H1 (cell line): ENCODE measurements at regions not wholly inside any gene's neighbourhood (a gene's known extent, or its start where the extent isn't known, plus 50 kb on each side); places are given as distances from the start of the nearest gene placed in this dataset.

Experiments used
- CTCF ChIA-PET: fragments of 300-600 bp; sonication (Branson Sonifier 250); formaldehyde crosslinking; loops from one replicate; lab custom pipeline; 2021; ENCODE audit not compliant: partially characterized antibody; lab: Charles Lee
- POLR2A ChIA-PET: fragments of 300-600 bp; sonication (Branson Sonifier 250); formaldehyde crosslinking; loops from one replicate; lab custom pipeline; 2021; ENCODE audit warnings: inconsistent platforms; ENCODE audit not compliant: partially characterized antibody; lab: Charles Lee
- DNase-seq, 2 experiments: peaks; one replicate each; pipeline versions ENCODE4 v3.0.0 to v3.0.0-alpha.2; 2010 to 2022; ENCODE audit warnings: low spot score in 2 of 2, low read depth in 1 of 2, mixed read lengths in 1 of 2
- FAIRE-seq: peaks from 2 replicates; lab custom pipeline; 2011; peaks lifted over from hg19 to GRCh38; lab: Jason Lieb, UNC
- H2AFZ ChIP-seq: 2 replicates; pipeline ENCODE4 v1.8.1; 2012; ENCODE audit warnings: low read length, inconsistent platforms
- H2AK5ac ChIP-seq: 2 replicates; pipeline ENCODE4 v1.6.1; 2013; ENCODE audit warnings: low read depth, low read length
- H2BK120ac ChIP-seq: replicated peaks from 2 replicates; pipeline ENCODE3; 2013; ENCODE audit warnings: low read depth, low read length, inconsistent platforms
- H2BK12ac ChIP-seq: 2 replicates; pipeline ENCODE4 v1.6.1; 2013; ENCODE audit warnings: low read depth, low read length
- H2BK15ac ChIP-seq: 2 replicates; pipeline ENCODE4 v1.6.1; 2013; ENCODE audit warnings: low read length
- H2BK20ac ChIP-seq: 2 replicates; pipeline ENCODE4 v1.6.1; 2013; ENCODE audit warnings: low read length
- H2BK5ac ChIP-seq: 2 replicates; pipeline ENCODE4 v1.6.1; 2013; ENCODE audit warnings: low read depth, low read length
- H3K14ac ChIP-seq: 2 replicates; pipeline ENCODE4 v1.6.1; 2013; ENCODE audit warnings: inconsistent platforms; ENCODE audit not compliant: insufficient read length
- H3K18ac ChIP-seq: 2 replicates; pipeline ENCODE4 v1.6.1; 2013; ENCODE audit warnings: low read length; ENCODE audit errors: extremely low read depth
- H3K23ac ChIP-seq: 2 replicates; pipeline ENCODE4 v1.6.1; 2013; ENCODE audit warnings: inconsistent platforms; ENCODE audit not compliant: insufficient read length
- H3K23me2 ChIP-seq: 2 replicates; pipeline ENCODE4 v1.6.1; 2013; ENCODE audit warnings: low read depth, low read length
- H3K27ac ChIP-seq: 2 replicates; pipeline ENCODE4 v1.6.1; 2011; ENCODE audit warnings: low read depth, low read length, inconsistent platforms
- H3K27me3 ChIP-seq, 4 experiments: replicated peaks in 1 of 4; 1 replicate in 1 of 4; 2 replicates in 3 of 4; pipeline versions ENCODE4 v1.6.1 to v1.8.1; 2011 to 2013; ENCODE audit warnings: low read length in 3 of 4, mild to moderate bottlenecking in 3 of 4, inconsistent platforms in 2 of 4, mixed read lengths in 2 of 4, moderate library complexity in 1 of 4; ENCODE audit not compliant: control insufficient read depth in 3 of 4, insufficient read depth in 3 of 4; ENCODE audit errors: extremely low read depth in 1 of 4
- H3K36me3 ChIP-seq, 4 experiments: 2 replicates each; pipeline versions ENCODE4 v1.6.1 to v1.8.1; 2011 to 2013; ENCODE audit warnings: mild to moderate bottlenecking in 4 of 4, low read length in 3 of 4, moderate library complexity in 2 of 4, control low read depth in 1 of 4, inconsistent platforms in 1 of 4; ENCODE audit not compliant: insufficient read depth in 4 of 4, control insufficient read depth in 2 of 4
- H3K4ac ChIP-seq: replicated peaks from 2 replicates; pipeline ENCODE3; 2013; ENCODE audit warnings: low read length, low read depth, mixed read lengths, inconsistent platforms; ENCODE audit not compliant: insufficient read length
- H3K4me1 ChIP-seq, 4 experiments: replicated peaks in 1 of 4; 1 replicate in 1 of 4; 2 replicates in 3 of 4; pipeline versions ENCODE4 v1.6.1 to v1.8.1; 2011 to 2013; ENCODE audit warnings: low read length in 3 of 4, inconsistent platforms in 2 of 4, mixed read lengths in 1 of 4; ENCODE audit not compliant: insufficient read depth in 4 of 4, control insufficient read depth in 3 of 4
- H3K4me2 ChIP-seq, 2 experiments: 2 replicates each; pipeline versions ENCODE4 v1.6.1 to v1.8.1; 2011 to 2013; ENCODE audit warnings: low read depth in 2 of 2, low read length in 2 of 2, control low read depth in 1 of 2, inconsistent platforms in 1 of 2, mild to moderate bottlenecking in 1 of 2; ENCODE audit not compliant: insufficient read depth in 1 of 2
- H3K4me3 ChIP-seq, 4 experiments: fragments of 200-600, 300-600 bp in 1 of 4; sonication (generic), shearing (Covaris generic), sonication (Bioruptor Twin) in 1 of 4; 2 replicates each; pipeline versions ENCODE4 v1.5.1 to v1.8.1; 2011 to 2016; ENCODE audit warnings: low read length in 4 of 4, low read depth in 3 of 4, control low read depth in 2 of 4, inconsistent platforms in 2 of 4, mild to moderate bottlenecking in 2 of 4, mixed read lengths in 1 of 4, moderate library complexity in 1 of 4; ENCODE audit not compliant: insufficient read depth in 2 of 4; ENCODE audit errors: extremely low read depth in 1 of 4
- H3K56ac ChIP-seq: replicated peaks from 2 replicates; pipeline ENCODE3; 2013; ENCODE audit warnings: low read depth, mild to moderate bottlenecking, mixed read lengths, low read length, inconsistent platforms; ENCODE audit not compliant: insufficient read length
- H3K79me1 ChIP-seq: 2 replicates; pipeline ENCODE4 v1.6.1; 2013; ENCODE audit warnings: low read depth, low read length, control low read depth
- H3K79me2 ChIP-seq, 2 experiments: 2 replicates each; pipeline versions ENCODE4 v1.6.1 to v1.8.1; 2012 to 2013; ENCODE audit warnings: low read length in 2 of 2, mild to moderate bottlenecking in 2 of 2, inconsistent platforms in 1 of 2; ENCODE audit not compliant: insufficient read depth in 2 of 2, control insufficient read depth in 1 of 2
- H3K9ac ChIP-seq, 4 experiments: replicated peaks in 1 of 4; 1 replicate in 1 of 4; 2 replicates in 3 of 4; pipeline versions ENCODE4 v1.6.1 to v1.8.1; 2011 to 2013; ENCODE audit warnings: low read depth in 3 of 4, low read length in 3 of 4, control low read depth in 2 of 4, mild to moderate bottlenecking in 2 of 4, moderate library complexity in 2 of 4, inconsistent platforms in 1 of 4; ENCODE audit errors: extremely low read depth in 1 of 4
- H3K9me3 ChIP-seq, 2 experiments: 2 replicates each; pipeline versions ENCODE4 v1.6.1 to v1.8.1; 2012 to 2013; ENCODE audit warnings: mild to moderate bottlenecking in 2 of 2, moderate library complexity in 2 of 2, control low read depth in 1 of 2, inconsistent platforms in 1 of 2, low read depth in 1 of 2, low read length in 1 of 2, mixed read lengths in 1 of 2; ENCODE audit not compliant: insufficient read depth in 2 of 2
- H4K20me1 ChIP-seq, 2 experiments: replicated peaks in 1 of 2; 2 replicates each; pipeline versions ENCODE3 to v1.8.1; 2011 to 2013; ENCODE audit warnings: inconsistent platforms in 2 of 2, low read length in 2 of 2, mild to moderate bottlenecking in 1 of 2; ENCODE audit not compliant: insufficient read depth in 2 of 2, control insufficient read depth in 1 of 2
- H4K5ac ChIP-seq: 2 replicates; pipeline ENCODE4 v1.6.1; 2013; ENCODE audit warnings: low read length, low read depth, mixed read lengths, inconsistent platforms; ENCODE audit not compliant: insufficient read length
- H4K8ac ChIP-seq: 2 replicates; pipeline ENCODE4 v1.8.0; 2013; ENCODE audit warnings: mild to moderate bottlenecking, moderate library complexity, low read length, inconsistent platforms; ENCODE audit not compliant: insufficient read depth; ENCODE audit errors: extremely low read depth
- H4K91ac ChIP-seq: replicated peaks from 2 replicates; pipeline ENCODE3; 2013; ENCODE audit warnings: low read length, mixed read lengths, inconsistent platforms; ENCODE audit not compliant: insufficient read length
- EP300 ChIP-seq, 2 experiments: IDR thresholded peaks; 1 replicate in 1 of 2; 2 replicates in 1 of 2; pipeline ENCODE4 v1.6.1; 2011 to 2012; ENCODE audit warnings: low read depth in 2 of 2, low read length in 2 of 2, mild to moderate bottlenecking in 2 of 2, borderline replicate concordance in 1 of 2, inconsistent platforms in 1 of 2, moderate library complexity in 1 of 2
- NANOG ChIP-seq: IDR thresholded peaks from 2 replicates; pipeline ENCODE4 v1.6.1; 2011; ENCODE audit warnings: low read length, low read depth, mild to moderate bottlenecking, inconsistent platforms; ENCODE audit not compliant: insufficient read depth, poor library complexity, severe bottlenecking
- RFX5 ChIP-seq: IDR thresholded peaks from 2 replicates; pipeline ENCODE4 v1.6.1; 2011; ENCODE audit warnings: low read depth, low read length, improper control_type of control experiment, borderline replicate concordance
- WGBS, 2 experiments: shearing (Covaris generic) in 1 of 2; methylation state at CpG; one replicate each; pipeline versions ENCODE4 v1.1.6 to v1.1.7; 2013 to 2015; ENCODE audit warnings: low lambda C conversion rate in 2 of 2, mixed read lengths in 2 of 2, inconsistent platforms in 1 of 2, low coverage in 1 of 2, missing lambda C conversion rate in 1 of 2; ENCODE audit not compliant: insufficient replicate concordance in 2 of 2, insufficient coverage in 1 of 2, insufficient read length in 1 of 2; ENCODE audit errors: extremely low coverage in 1 of 2, missing lambda C conversion rate in 1 of 2; 5-methylcytosine and 5-hydroxymethylcytosine counted together
- TF ChIP-seq, protein P1 (sequence below), 3 experiments: IDR thresholded peaks; 1 replicate in 2 of 3; 2 replicates in 1 of 3; pipeline versions ENCODE4 v1.5.1 to v1.6.1; 2011; ENCODE audit warnings: low read length in 3 of 3, mild to moderate bottlenecking in 3 of 3, inconsistent platforms in 2 of 3, low read depth in 1 of 3, moderate library complexity in 1 of 3; ENCODE audit not compliant: insufficient read depth in 1 of 3; ENCODE audit errors: control extremely low read depth in 1 of 3
- TF ChIP-seq, protein P2 (sequence below): IDR thresholded peaks from 2 replicates; pipeline ENCODE4 v1.6.1; 2011; ENCODE audit warnings: low read length, improper control_type of control experiment

DNA sequence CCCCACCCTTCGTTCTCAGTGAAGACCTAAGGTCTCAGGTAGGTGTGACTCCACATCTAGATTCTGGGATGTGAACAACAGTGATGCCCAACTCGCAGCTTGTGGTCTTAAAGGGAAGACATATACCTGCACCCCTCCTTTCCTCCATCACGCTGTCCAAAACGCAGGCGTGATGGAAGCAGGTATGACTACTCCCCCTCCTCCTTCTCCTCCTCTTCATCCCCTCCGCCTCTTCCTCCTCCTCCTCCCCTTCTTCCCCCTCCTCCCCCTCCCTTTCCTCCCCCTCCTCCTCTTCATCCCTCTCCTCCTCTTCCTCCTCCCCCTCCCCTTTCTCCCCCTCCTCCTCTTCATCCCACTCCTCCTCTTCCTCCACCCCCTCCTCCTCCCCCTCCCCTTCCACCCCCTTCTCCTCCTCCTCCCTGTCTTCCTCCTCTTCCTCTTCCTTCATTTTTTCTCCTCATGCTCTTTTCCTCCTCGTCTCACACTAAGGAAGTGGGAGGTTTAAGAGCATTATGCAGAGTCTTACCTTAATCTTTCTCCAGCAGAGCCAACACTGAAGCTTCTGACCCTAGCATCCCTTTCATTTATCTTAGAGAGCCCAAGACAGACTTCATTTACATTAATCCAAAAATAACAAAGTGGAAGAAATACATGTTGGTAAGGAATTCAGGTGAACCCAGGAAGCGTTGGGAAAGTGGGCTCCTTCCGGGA lies 352.5 kb downstream of the FOXL1 start:
- Histone ChIP-seq H3K4me3 (no peak overlapping the region), H3K9me3 (no peaks in the 10 kb centered on the region), H3K4ac (no peak overlapping the region), H3K23ac (no peak overlapping the region), H4K8ac (no peak overlapping the region), H2BK15ac (no peak overlapping the region), H4K5ac (no peak overlapping the region), H2AK5ac (peak overlapping the region; percentile 32; the same call in 1 of the 2 replicates), H3K79me2 (no peaks in the 10 kb centered on the region), H4K91ac (no peak overlapping the region), H3K14ac (no peak overlapping the region), H2BK12ac (no peak overlapping the region), H3K9ac (no peak overlapping the region), H3K79me1 (no peaks in the 10 kb centered on the region), H2BK120ac (no peak overlapping the region), H3K56ac (no peak overlapping the region), H2AFZ (no peak overlapping the region), H4K20me1 (peaks cover 0 to 7% of the 10 kb centered on the region in 2 experiments), H3K23me2 (peaks cover 8% of the 10 kb centered on the region), H3K27me3 (no peaks in the 10 kb centered on the region), H3K18ac (no peak overlapping the region; the same call in 1 of the 2 replicates), H3K4me1 (peaks cover 0 to 5% (median under 1%) of the 10 kb centered on the region in 4 experiments; a peak in 3 of 7 replicates), H3K36me3 (no peaks in the 10 kb centered on the region), H3K4me2 (no peak overlapping the region), H2BK5ac (no peak overlapping the region), H2BK20ac (no peak overlapping the region; the same call in 1 of the 2 replicates), H3K27ac (no peak overlapping the region)
- POLR2A ChIA-PET, result no interaction called here
- FAIRE-seq (no peak), DNase-seq (no peak)
- 85% methylated on average over 4 of the region's 9 CpGs; no CpG with 5 or more reads in 1 of the 2 experiments for WGBS, 2 experiments
- CTCF ChIA-PET, result no interaction called here
- TF ChIP-seq, protein P1, sequence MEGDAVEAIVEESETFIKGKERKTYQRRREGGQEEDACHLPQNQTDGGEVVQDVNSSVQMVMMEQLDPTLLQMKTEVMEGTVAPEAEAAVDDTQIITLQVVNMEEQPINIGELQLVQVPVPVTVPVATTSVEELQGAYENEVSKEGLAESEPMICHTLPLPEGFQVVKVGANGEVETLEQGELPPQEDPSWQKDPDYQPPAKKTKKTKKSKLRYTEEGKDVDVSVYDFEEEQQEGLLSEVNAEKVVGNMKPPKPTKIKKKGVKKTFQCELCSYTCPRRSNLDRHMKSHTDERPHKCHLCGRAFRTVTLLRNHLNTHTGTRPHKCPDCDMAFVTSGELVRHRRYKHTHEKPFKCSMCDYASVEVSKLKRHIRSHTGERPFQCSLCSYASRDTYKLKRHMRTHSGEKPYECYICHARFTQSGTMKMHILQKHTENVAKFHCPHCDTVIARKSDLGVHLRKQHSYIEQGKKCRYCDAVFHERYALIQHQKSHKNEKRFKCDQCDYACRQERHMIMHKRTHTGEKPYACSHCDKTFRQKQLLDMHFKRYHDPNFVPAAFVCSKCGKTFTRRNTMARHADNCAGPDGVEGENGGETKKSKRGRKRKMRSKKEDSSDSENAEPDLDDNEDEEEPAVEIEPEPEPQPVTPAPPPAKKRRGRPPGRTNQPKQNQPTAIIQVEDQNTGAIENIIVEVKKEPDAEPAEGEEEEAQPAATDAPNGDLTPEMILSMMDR (IDR thresholded peaks at IDR 0.05; ENCODE audit: control extremely low read depth in 1 of 3, insufficient read depth in 1 of 3, low read depth in 1 of 3, low read length in 3 of 3), result no peak
- TF ChIP-seq EP300 (IDR thresholded peaks at IDR 0.05; ENCODE audit: borderline replicate concordance in 1 of 2, low read depth in 2 of 2, low read length in 2 of 2) (no peak), RFX5 (no peak), NANOG (no peak)
- TF ChIP-seq, protein P2, sequence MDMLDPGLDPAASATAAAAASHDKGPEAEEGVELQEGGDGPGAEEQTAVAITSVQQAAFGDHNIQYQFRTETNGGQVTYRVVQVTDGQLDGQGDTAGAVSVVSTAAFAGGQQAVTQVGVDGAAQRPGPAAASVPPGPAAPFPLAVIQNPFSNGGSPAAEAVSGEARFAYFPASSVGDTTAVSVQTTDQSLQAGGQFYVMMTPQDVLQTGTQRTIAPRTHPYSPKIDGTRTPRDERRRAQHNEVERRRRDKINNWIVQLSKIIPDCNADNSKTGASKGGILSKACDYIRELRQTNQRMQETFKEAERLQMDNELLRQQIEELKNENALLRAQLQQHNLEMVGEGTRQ, result no peak
